ENCODE measurements at regions not wholly inside any gene's neighbourhood (a gene's known extent, or its start where the extent isn't known, plus 50 kb on each side); places are given as distances from the start of the nearest gene placed in this dataset.

DNA sequence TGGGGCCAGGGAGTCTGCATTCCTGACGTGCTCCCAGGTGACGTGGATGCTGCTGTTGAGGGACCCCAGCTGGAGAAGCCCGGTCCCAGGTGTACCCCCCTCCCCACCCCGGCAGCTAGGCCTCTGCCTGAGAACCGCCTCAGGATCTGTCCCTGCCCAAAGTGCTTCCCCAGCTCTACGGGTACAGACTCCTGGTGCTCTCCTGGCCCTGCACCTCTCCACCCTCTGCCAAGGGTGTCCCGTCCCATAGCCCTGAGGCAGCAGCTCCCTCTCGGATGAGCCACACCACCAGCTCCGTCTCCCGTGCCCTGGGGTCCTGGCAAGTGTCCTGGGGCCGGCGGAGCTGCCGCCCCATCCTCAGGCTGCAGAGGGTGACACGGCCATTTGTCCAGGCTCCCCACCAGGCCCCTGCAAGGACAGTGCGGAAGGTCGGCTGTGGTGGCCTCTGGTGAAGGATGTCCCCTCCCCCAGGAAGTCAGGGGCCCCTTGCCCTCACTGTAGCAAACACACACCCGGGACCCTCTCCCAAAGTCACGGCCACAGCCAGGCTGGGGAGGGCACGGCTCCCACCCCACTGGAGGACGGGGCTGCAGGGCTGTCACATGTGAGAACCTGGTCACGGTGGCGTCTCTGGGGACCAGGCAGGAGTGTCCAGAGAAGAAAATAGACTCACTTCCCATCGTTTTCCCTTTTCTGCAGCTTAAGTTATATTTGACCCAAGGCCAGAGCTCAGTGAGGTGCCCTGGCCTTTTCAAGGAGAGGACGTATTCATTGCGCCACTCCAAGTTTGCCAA lies 74.4 kb upstream of the FBRSL1 start:
- H3K27me3 ChIP-seq (ENCODE audit: control insufficient read depth, insufficient read depth, low read length): peaks cover 6% of the 10 kb centered on the region
- TF ChIP-seq, protein P1, sequence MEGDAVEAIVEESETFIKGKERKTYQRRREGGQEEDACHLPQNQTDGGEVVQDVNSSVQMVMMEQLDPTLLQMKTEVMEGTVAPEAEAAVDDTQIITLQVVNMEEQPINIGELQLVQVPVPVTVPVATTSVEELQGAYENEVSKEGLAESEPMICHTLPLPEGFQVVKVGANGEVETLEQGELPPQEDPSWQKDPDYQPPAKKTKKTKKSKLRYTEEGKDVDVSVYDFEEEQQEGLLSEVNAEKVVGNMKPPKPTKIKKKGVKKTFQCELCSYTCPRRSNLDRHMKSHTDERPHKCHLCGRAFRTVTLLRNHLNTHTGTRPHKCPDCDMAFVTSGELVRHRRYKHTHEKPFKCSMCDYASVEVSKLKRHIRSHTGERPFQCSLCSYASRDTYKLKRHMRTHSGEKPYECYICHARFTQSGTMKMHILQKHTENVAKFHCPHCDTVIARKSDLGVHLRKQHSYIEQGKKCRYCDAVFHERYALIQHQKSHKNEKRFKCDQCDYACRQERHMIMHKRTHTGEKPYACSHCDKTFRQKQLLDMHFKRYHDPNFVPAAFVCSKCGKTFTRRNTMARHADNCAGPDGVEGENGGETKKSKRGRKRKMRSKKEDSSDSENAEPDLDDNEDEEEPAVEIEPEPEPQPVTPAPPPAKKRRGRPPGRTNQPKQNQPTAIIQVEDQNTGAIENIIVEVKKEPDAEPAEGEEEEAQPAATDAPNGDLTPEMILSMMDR (IDR thresholded peaks at IDR 0.05; ENCODE audit: insufficient read depth, low read length, severe bottlenecking): no peak
- no peak for DNase-seq (ENCODE audit: low read depth)
- no peaks in the 10 kb centered on the region for H3K36me3 ChIP-seq (ENCODE audit: control insufficient read depth, insufficient read depth, low read length)
- H3K4me3 ChIP-seq (ENCODE audit: low read depth, low read length): no peak overlapping the region
- FAIRE-seq: no peak

DNA sequence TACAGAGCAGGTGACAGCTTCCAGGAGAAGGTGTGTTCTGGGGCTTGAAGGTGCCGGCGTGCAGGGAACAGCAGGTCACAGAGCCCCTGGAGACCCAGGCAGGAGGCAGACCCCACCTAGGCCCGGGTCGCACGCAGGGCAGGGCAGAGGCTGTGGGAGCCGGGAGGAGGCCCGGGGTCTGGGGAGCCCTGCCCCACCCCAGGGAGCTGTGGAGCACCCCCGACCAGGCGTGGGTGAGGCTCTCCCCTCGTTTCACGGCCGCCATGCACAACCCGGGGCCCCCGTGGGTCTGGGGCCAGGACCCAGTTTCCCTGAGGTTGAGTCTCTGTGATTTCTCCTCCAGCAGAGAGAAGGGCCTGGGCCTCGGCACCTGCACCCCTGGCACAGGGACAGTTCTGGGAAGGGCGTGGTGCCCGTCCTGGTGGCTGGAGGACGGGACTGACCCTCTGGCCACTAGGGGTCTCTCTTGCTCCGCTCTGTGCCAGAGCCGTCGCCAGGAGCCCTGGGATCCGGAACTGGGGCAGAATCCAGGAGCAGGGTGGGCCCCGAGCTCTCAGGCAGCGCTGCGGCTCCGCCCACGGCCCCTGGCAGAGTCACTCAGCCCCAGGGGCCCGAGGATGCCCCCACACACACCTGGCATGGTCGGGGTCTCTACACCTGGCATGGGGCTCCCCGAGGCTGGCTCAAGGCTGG lies 75.2 kb upstream of the FBRSL1 start:
- FAIRE-seq (no peak), DNase-seq (ENCODE audit: low read depth) (peak; percentile 44)
- Histone ChIP-seq H3K4me3 (ENCODE audit: low read depth, low read length) (no peak overlapping the region), H3K27me3 (ENCODE audit: control insufficient read depth, insufficient read depth, low read length) (peaks cover 6% of the 10 kb centered on the region), H3K36me3 (ENCODE audit: control insufficient read depth, insufficient read depth, low read length) (no peaks in the 10 kb centered on the region)
- TF ChIP-seq, protein P1 (IDR thresholded peaks at IDR 0.05; ENCODE audit: insufficient read depth, low read length, severe bottlenecking): peak; percentile 96

DNA sequence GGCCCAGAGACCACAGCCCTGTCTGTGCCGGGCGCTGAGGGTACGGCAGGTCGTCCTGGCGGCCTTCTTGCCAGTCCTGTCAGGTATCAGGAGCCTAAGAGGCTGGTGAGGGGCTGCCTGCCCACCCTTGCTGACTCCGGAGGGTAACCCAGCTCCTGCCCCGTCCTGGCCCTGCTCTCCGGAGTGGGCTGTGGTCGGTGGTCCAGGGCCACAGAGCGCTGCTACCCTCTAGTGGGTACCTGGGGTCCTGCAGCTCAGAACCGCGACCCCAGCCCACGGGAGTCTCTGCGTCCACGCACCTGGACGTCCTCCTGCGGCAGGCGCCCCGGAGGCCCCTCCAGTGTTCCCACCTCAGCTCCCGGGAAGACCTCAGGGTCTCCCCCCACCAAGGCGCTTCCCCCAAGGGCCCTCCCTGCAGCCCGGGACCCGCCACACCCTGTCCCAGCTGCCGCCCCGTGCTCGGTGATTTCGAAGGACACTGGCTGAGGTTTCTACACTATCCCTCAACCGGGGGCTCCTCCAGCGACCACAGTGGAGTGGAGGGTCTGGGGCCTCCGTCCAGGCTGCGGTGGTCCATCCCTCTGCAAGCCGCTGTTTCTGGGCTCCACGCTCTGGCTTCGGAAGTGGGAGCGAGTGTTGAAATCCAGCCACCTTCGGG lies 75.9 kb upstream of the FBRSL1 start:
- no peak for DNase-seq (ENCODE audit: low read depth)
- peaks cover 3% of the 10 kb centered on the region for H3K27me3 ChIP-seq (ENCODE audit: control insufficient read depth, insufficient read depth, low read length)
- H3K4me3 ChIP-seq (ENCODE audit: low read depth, low read length): no peak overlapping the region
- no peak for FAIRE-seq
- TF ChIP-seq, protein P1 (IDR thresholded peaks at IDR 0.05; ENCODE audit: insufficient read depth, low read length, severe bottlenecking): peak; percentile 71
- H3K36me3 ChIP-seq (ENCODE audit: control insufficient read depth, insufficient read depth, low read length): no peaks in the 10 kb centered on the region

DNA sequence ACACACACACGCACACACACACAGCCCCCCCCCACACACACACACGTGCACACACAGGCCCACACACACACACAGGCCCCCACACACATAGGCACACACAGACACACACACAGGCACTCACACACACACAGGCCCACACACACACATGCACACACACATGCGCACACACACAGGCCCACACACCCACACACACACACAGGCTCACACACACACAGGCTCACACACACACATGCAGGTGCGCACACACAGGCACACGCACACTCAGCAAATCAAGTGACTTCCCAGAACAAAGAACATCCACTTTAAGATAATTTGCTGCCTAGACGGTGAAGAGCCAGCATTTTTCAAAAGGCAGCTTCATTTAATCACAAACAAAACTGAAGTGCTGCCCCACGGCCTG lies 78.5 kb upstream of the FBRSL1 start:
- no peak for FAIRE-seq
- Histone ChIP-seq H3K36me3 (ENCODE audit: control insufficient read depth, insufficient read depth, low read length) (no peaks in the 10 kb centered on the region), H3K27me3 (ENCODE audit: control insufficient read depth, insufficient read depth, low read length) (peaks cover 1% of the 10 kb centered on the region), H3K4me3 (ENCODE audit: low read depth, low read length) (no peak overlapping the region)
- TF ChIP-seq, protein P1 (IDR thresholded peaks at IDR 0.05; ENCODE audit: insufficient read depth, low read length, severe bottlenecking): no peak
- no peak for DNase-seq (ENCODE audit: low read depth)

DNA sequence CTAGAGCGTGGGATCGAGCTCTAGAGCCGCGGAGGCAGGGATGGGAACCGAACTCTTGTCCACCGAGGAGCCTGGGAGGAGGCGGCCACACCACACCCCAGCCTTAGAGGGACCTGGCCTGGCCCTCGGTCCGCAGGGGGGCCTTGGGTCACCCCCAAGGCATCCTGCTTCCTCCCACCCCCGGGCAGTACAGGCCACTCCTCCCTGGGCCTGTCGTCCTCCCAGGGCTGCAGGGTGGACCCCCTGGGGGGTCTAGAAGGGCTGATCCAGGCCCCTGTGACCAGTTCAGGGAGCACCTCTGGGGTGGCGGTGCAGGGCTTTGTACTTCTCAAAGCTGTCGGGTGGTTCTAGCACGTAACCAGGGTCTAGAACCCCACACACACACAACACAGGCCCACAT lies 79.1 kb upstream of the FBRSL1 start:
- TF ChIP-seq, protein P1 (IDR thresholded peaks at IDR 0.05; ENCODE audit: insufficient read depth, low read length, severe bottlenecking): no peak
- no peaks in the 10 kb centered on the region for H3K27me3 ChIP-seq (ENCODE audit: control insufficient read depth, insufficient read depth, low read length)
- DNase-seq (ENCODE audit: low read depth): no peak
- no peak overlapping the region for H3K4me3 ChIP-seq (ENCODE audit: low read depth, low read length)
- FAIRE-seq: no peak
- no peaks in the 10 kb centered on the region for H3K36me3 ChIP-seq (ENCODE audit: control insufficient read depth, insufficient read depth, low read length)

All from bronchial epithelial cell (primary cell).